ENCODE measurements at regions not wholly inside any gene's neighbourhood (a gene's known extent, or its start where the extent isn't known, plus 50 kb on each side); places are given as distances from the start of the nearest gene placed in this dataset.

DNA sequence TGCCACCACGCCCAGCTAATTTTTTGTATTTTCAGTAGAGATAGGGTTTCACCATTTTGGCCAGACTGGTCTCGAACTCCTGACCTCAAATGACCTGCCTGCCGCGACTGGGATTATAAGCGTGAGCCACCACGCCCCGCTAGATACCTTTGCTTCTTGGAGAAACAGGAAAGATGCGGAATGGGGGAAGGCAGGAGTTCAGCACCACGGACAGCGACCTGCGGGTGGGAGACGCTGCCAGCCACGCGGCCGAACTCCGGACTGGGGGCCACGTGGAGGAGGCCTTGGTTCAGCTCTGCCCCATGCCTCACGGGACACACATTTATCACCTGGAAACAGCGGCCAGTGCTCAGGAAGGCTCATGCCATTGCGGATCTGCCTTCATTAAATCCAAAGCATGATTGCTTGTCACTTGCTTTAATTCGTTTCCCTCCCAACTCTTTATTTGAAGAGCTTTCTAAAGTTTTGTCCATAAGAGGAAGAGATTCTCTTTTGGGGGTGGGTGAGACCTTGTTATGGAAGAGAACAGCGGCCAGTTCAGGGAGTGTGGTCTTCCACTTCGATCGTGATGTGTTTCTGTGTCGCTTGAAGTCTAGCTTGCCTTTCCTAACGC lies 219.9 kb downstream of the ENGASE start (continued):
- peak; percentile 85 for TF ChIP-seq ZNF709 (CRISPR knock-in tag; IDR thresholded peaks at IDR 0.05)
- peak; percentile 54; the same call in 1 of the 2 replicates for TF ChIP-seq ZNF644 (CRISPR knock-in tag; IDR thresholded peaks at IDR 0.05; ENCODE audit: low read depth)
- TF ChIP-seq ZNF782 (CRISPR knock-in tag; IDR thresholded peaks at IDR 0.05; ENCODE audit: borderline replicate concordance), result peak; percentile 89
- no peak for TF ChIP-seq CENPX (CRISPR knock-in tag; IDR thresholded peaks at IDR 0.05)
- TF ChIP-seq, protein P1, sequence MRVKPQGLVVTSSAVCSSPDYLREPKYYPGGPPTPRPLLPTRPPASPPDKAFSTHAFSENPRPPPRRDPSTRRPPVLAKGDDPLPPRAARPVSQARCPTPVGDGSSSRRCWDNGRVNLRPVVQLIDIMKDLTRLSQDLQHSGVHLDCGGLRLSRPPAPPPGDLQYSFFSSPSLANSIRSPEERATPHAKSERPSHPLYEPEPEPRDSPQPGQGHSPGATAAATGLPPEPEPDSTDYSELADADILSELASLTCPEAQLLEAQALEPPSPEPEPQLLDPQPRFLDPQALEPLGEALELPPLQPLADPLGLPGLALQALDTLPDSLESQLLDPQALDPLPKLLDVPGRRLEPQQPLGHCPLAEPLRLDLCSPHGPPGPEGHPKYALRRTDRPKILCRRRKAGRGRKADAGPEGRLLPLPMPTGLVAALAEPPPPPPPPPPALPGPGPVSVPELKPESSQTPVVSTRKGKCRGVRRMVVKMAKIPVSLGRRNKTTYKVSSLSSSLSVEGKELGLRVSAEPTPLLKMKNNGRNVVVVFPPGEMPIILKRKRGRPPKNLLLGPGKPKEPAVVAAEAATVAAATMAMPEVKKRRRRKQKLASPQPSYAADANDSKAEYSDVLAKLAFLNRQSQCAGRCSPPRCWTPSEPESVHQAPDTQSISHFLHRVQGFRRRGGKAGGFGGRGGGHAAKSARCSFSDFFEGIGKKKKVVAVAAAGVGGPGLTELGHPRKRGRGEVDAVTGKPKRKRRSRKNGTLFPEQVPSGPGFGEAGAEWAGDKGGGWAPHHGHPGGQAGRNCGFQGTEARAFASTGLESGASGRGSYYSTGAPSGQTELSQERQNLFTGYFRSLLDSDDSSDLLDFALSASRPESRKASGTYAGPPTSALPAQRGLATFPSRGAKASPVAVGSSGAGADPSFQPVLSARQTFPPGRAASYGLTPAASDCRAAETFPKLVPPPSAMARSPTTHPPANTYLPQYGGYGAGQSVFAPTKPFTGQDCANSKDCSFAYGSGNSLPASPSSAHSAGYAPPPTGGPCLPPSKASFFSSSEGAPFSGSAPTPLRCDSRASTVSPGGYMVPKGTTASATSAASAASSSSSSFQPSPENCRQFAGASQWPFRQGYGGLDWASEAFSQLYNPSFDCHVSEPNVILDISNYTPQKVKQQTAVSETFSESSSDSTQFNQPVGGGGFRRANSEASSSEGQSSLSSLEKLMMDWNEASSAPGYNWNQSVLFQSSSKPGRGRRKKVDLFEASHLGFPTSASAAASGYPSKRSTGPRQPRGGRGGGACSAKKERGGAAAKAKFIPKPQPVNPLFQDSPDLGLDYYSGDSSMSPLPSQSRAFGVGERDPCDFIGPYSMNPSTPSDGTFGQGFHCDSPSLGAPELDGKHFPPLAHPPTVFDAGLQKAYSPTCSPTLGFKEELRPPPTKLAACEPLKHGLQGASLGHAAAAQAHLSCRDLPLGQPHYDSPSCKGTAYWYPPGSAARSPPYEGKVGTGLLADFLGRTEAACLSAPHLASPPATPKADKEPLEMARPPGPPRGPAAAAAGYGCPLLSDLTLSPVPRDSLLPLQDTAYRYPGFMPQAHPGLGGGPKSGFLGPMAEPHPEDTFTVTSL (CRISPR knock-in tag; IDR thresholded peaks at IDR 0.05; ENCODE audit: borderline replicate concordance), result no peak
- TF ChIP-seq BCL6 (CRISPR knock-in tag; IDR thresholded peaks at IDR 0.05), result peak; percentile 59; the same call in 1 of the 2 replicates
- no peak for TF ChIP-seq ZNF839 (CRISPR knock-in tag; IDR thresholded peaks at IDR 0.05; ENCODE audit: borderline replicate concordance)
- TF ChIP-seq U2AF1 (optimal IDR thresholded peaks at IDR 0.05; ENCODE audit: low read depth, low read length), result no peak
- TF ChIP-seq ZNF746 (CRISPR knock-in tag; IDR thresholded peaks at IDR 0.05), result peak; percentile 82
- TF ChIP-seq, protein P2, sequence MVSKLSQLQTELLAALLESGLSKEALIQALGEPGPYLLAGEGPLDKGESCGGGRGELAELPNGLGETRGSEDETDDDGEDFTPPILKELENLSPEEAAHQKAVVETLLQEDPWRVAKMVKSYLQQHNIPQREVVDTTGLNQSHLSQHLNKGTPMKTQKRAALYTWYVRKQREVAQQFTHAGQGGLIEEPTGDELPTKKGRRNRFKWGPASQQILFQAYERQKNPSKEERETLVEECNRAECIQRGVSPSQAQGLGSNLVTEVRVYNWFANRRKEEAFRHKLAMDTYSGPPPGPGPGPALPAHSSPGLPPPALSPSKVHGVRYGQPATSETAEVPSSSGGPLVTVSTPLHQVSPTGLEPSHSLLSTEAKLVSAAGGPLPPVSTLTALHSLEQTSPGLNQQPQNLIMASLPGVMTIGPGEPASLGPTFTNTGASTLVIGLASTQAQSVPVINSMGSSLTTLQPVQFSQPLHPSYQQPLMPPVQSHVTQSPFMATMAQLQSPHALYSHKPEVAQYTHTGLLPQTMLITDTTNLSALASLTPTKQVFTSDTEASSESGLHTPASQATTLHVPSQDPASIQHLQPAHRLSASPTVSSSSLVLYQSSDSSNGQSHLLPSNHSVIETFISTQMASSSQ (IDR thresholded peaks at IDR 0.05; ENCODE audit: low read depth), result no peak
- TF ChIP-seq, protein P2 (CRISPR knock-in tag; IDR thresholded peaks at IDR 0.05; ENCODE audit: borderline replicate concordance), result no peak; the same call in 1 of the 2 replicates
- TF ChIP-seq SIN3B (IDR thresholded peaks at IDR 0.05; ENCODE audit: low read length), result no peak
- TF ChIP-seq, protein P3, sequence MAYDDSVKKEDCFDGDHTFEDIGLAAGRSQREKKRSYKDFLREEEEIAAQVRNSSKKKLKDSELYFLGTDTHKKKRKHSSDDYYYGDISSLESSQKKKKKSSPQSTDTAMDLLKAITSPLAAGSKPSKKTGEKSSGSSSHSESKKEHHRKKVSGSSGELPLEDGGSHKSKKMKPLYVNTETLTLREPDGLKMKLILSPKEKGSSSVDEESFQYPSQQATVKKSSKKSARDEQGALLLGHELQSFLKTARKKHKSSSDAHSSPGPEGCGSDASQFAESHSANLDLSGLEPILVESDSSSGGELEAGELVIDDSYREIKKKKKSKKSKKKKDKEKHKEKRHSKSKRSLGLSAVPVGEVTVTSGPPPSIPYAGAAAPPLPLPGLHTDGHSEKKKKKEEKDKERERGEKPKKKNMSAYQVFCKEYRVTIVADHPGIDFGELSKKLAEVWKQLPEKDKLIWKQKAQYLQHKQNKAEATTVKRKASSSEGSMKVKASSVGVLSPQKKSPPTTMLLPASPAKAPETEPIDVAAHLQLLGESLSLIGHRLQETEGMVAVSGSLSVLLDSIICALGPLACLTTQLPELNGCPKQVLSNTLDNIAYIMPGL (CRISPR knock-in tag; IDR thresholded peaks at IDR 0.05; ENCODE audit: borderline replicate concordance in 1 of 2, low read depth in 1 of 2), result 0 out of 4 replicates have a peak, but pooled peaks of 1 of the 2 experiments have one; percentile 42
- no peak for TF ChIP-seq HNF4G (IDR thresholded peaks at IDR 0.05; ENCODE audit: borderline replicate concordance, low read depth, low read length)
- TF ChIP-seq HNF4G (CRISPR knock-in tag; IDR thresholded peaks at IDR 0.05; ENCODE audit: borderline replicate concordance, low read depth), result no peak; the same call in 1 of the 2 replicates
- TF ChIP-seq NFE2L2 (IDR thresholded peaks at IDR 0.05; ENCODE audit: low read length), result no peak

All from HepG2 (cell line).